ENCODE measurements at regions not wholly inside any gene's neighbourhood (a gene's known extent, or its start where the extent isn't known, plus 50 kb on each side); places are given as distances from the start of the nearest gene placed in this dataset.

DNA sequence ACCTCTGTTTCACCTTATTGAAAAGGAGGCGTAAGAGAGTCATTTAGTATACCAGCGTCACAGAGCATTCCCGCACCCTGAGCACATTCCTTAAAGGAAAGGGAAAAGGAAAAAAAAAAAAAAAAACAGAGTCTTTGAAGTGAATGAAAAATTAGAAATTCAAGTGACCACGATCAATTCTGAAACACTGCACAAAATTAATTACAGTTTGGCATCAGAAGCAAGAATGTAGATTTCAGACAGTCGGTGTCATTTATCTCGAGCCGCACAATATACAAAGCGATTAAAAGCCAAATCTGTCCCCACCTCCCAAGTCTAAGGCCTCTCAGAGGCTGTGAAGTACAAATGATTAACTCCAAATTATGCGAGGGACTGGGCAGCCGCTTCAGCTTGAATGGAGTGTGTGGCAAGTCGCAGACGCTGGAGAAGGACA, 173.7 kb upstream of the ZNF507 start:
- DNase-seq (ENCODE audit: low read depth in 3 of 3): no peak

DNA sequence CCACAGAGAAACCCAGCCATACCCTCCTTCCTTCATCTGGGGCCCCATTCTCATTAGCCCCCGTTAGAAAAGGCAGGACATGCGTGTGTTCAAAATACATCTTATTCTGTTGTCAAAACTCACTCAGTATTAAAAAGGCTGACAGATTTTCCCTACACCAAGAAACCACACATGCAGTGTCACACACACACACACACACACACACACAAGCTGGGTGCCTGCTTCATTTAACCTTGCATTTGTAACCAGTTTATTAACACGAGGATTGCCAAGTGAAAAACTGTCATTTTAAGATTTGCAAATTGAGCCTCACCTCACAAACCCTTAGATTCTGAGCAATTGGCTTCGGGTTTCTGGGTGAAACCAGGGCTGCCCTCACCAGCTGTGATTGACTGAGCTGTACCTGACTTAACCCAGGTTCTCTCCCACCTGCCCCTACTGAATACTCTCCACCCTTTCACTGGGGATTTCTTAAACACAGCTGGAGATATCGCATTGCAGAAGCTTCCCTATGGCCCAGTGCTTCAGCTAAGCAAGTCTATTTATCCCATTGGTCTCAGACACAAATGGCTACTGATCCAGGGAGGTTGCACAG, 172.7 kb upstream of the ZNF507 start:
- DNase-seq (ENCODE audit: low read depth in 3 of 3): no peak

DNA sequence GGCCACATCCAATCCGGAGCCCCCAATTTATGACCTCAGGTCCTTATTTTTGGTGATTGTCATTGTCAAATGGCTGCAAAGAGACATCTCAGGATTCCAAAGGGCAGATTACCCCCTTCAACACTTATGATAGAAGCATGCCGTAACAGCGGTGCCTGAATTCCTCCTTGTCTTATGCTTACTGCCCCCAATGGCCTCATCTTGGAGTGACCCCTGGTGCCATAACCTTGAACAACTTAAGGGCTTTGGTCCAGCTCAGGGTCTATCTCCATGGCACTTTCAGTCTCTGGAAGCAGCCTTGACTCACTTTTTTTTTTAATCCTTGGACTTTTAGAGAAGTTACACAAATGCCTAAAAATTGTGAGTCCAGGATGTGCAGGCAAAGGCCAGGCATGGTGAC, 171.6 kb upstream of the ZNF507 start:
- DNase-seq (ENCODE audit: low read depth in 3 of 3): no peak

GRCh38 chr19:32174386-32175113, 170.9 kb upstream of the ZNF507 start:
- DNase-seq (ENCODE audit: low read depth in 3 of 3): no peak

- no peak for DNase-seq (ENCODE audit: low read depth in 3 of 3)
Measured at GRCh38 chr19:32176591-32176990, 168.8 kb upstream of the ZNF507 start.

DNA sequence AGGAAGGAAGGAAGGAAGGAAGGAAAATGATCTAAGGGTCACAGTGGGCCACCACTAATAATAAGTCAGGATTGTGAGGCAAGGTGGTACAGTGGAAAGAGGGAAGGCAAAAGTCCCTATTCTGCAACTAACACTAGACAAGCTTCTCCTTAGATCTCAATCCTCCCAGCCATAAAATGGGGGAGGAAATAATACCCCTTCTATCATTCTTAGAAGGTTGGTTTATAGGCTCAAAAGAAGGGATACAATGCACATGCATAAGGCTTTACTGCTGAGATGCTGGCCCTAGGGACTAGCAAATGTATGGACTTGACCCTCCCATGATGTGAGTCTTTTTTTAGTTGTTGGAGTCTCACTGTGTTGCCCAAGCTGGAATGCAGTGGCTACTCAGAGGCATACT, 167.7 kb upstream of the ZNF507 start:
- DNase-seq (ENCODE audit: low read depth in 3 of 3): no peak

DNA sequence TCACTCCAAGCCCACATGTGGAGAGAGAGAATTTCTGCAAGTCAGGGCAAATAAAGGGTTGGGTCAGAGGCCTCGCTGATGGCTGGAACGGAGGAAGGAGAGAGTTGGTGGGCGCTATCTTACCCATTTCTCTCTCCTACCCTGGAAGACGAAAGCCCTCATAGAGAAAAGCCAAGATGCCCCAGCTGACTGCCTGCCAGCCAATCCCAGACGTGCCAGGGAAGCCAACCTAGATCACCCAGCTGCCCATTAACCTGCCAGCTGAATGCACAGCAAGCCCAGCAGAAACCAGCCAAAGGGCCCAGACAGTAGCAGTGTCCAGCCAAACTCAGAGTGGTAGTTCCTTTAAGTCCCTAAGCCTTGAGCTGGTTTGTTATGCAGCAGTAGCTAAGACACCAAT, 167.0 kb upstream of the ZNF507 start:
- DNase-seq (ENCODE audit: low read depth in 3 of 3): no peak

GRCh38 chr19:32178956-32179355, 166.5 kb upstream of the ZNF507 start:
- DNase-seq (ENCODE audit: low read depth in 3 of 3): no peak

- no peak for DNase-seq (ENCODE audit: low read depth in 3 of 3)
Measured at GRCh38 chr19:32181216-32181920, 164.0 kb upstream of the ZNF507 start.

- no peak for DNase-seq (ENCODE audit: low read depth in 3 of 3)
Measured at GRCh38 chr19:32186542-32187330, 158.7 kb upstream of the ZNF507 start.

DNA sequence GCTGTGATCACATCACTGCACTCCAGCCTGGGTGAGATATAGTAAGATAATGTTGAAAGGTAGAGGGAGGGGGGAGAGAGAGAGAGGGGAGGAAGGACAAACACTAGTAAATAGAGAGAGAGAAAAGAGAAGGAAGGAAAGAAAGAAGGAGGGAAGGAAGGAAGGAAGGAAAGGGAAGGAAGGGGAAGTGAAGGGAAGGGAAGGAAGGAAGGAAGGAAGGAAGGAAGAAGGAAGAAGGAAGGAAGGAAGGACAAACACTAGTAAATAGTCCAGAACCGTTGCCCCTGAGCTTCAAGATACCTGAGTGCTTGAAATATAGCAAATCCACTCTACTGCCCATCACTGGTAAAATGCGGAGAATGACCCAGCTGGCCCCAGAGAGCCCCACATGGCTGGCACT, 156.5 kb upstream of the ZNF507 start:
- DNase-seq (ENCODE audit: low read depth in 3 of 3): no peak

DNA sequence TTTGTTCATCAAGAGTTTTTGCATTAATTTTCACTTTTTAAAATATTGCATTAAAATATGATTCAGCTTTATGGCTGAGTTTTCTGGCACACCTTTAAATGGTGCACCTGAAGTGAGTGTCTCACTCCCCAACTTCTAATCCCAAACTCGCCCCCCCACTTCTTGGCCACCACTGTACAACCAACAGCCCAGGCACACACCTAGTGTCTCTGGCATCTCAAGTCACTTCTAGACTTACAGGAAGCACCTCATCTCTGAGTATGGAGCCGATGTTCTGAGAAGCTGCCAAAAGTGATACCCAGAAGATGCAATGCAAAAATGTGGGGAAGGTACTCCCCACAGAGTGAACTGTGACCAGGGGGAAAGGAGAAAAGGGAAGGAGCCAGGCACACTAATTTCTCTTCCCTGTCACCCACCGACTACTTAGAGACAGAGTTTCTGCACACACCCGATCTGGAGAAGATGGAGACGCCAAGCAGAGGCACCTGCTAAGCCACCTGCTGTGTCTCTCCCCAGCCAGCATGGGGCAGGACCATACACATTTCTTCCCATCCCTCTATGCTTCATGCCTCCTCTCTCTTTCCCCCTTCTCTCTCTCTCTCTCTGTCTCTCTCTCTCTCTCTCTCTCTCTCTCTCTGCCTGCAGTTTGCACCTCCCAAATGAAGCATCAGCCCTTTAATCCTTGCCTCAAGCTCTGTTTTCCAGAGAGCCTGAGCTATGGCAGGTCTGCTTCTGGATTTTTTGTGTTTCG, 155.3 kb upstream of the ZNF507 start:
- DNase-seq (ENCODE audit: low read depth in 3 of 3): no peak

GRCh38 chr19:32191921-32192320, 153.5 kb upstream of the ZNF507 start:
- DNase-seq (ENCODE audit: low read depth in 3 of 3): no peak

DNA sequence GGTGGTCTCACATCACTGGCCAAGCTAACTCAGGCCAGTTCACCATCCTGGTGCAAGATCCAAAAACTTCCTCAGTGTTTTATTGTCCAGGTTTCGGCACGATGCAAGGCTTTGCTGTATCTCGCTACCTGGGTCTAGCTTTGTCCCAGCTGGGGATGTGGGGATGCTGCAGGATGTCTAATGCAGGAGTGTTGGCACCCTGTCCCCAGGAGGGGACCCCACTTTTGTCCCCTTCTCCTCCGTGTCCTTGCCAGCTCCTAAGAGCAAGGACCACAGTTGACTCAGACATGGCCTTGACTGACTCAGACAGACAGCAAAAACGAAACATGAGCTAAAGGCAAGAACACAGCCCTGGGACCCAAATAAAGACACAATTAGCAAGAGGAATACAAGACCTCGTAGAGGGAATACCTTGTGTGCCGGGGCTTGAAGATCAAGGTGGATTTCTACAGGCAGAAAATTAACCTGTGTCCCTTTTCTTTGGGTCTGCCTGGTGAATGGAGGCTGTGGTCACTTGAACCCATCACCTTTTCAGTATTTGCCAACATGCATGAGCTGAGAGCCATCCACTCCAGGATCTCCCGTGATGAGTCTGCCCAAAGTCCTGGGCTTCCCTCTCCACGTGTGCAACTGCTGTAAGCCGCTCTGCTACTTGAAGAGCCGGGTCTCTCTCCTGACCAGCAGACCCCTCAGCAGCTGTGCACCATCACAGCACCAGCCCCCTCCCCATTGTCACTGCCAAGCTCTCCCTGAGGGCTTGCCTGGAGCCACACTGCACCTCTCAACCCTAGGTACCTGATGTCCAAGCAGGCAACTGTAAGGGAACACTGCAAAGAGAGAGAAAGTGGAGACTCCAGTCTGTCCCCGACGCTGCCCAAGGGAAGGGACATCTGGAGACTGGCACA, 149.5 kb upstream of the ZNF507 start:
- no peak for DNase-seq (ENCODE audit: low read depth in 3 of 3)

- no peak for DNase-seq (ENCODE audit: low read depth in 3 of 3)
Measured at GRCh38 chr19:32196690-32197420, 148.6 kb upstream of the ZNF507 start.

GRCh38 chr19:32197896-32198882, 147.2 kb upstream of the ZNF507 start:
- DNase-seq (ENCODE audit: low read depth in 3 of 3): no peak

DNA sequence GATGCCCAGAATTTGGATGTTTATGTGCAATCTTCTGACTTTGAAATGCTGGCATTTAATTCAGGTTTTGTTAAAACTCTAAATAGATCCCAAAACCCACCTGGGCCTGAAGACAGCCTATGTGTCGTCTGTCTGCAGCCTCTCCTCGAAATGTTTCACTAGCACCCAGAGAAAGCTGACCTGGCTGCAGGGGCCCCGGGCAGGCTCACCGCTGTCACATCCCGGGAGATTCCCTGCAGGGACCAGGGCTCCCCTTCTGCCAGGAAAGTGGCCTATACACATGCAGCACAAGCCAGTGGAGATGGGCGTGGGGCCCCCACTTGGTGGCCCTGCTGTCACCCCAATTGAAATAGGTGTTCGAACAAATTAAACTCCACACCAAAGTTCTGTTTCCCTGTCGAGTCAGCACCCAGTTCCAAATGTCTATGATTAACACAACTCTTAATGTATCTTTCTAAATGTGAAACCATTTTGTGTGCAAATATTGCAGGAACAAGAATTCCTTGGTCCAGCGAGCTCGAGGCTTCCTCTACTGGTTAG, 145.8 kb upstream of the ZNF507 start:
- DNase-seq (ENCODE audit: low read depth in 3 of 3): no peak

DNA sequence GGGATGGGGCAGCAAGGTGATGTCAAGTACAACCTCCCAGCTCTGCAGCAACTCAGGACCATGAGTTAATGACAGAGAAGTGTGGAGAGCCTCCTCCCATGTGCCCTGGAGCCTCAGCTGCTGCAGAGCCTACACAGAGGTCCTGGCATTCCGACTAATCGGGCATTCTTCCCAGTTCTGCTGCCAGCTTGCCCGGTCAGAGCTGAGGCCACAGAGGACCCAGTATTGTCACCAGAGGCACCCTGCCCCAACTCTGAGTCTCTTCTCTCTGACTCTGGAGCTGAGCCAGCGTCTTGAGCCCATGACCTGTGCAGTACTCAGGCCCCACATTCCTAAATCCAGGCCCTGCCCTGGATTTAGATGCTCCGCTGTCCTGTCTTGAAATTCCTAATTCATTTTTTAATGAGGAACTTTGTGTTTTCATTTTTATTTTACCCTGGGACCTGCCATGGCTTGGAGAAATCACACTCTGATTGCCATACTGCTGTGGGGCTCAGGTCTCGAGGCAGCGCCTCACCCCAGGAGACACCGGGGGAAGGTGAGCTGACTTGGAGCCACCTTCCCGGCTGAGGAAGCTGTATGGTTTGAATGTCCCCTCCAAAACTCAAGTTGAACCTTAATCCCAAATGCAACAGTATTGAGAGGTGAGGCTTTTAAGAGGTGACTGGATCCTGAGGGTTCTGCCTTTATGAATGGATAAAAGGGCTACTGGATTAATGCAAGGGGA, 144.9 kb upstream of the ZNF507 start:
- DNase-seq (ENCODE audit: low read depth in 3 of 3): no peak
